SK-N-SH (cell line): ENCODE measurements at regions not wholly inside any gene's neighbourhood (a gene's known extent, or its start where the extent isn't known, plus 50 kb on each side); places are given as distances from the start of the nearest gene placed in this dataset.

Source experiments
- CTCF ChIA-PET: fragments of 300-600, 350-600 bp; formaldehyde crosslinking; extraction: SDS; loops from one replicate; lab custom pipeline; 2021; lab: Yijun Ruan, JAX
- POLR2A ChIA-PET: fragments of 350-600 bp; sonication (Branson Sonifier 250); formaldehyde crosslinking; extraction: SDS; loops from one replicate; lab custom pipeline; 2020; ENCODE audit warnings: antibody characterized with exemption, inconsistent platforms; lab: Yijun Ruan, JAX
- DNase-seq: peaks from one replicate; pipeline ENCODE4 v3.0.0; 2012
- H2AFZ ChIP-seq: fragments of 200-600 bp; sonication (generic); 2 replicates; pipeline ENCODE4 v1.8.1; 2016; ENCODE audit warnings: antibody characterized with exemption, mild to moderate bottlenecking, low read depth
- H3F3A ChIP-seq: fragments of 200-600 bp; sonication (generic); replicated peaks from 2 replicates; pipeline ENCODE3; 2016; ENCODE audit warnings: antibody characterized with exemption, mild to moderate bottlenecking; ENCODE audit not compliant: insufficient read depth
- H3K27ac ChIP-seq, 2 experiments: fragments of 200-500 bp in 1 of 2; fragments of 200-600 bp in 1 of 2; sonication (Bioruptor generic) in 1 of 2; sonication (generic), shearing (Covaris generic) in 1 of 2; 2 replicates each; pipeline versions ENCODE4 v1.5.1 to v1.6.1; 2014 to 2016; ENCODE audit warnings: low read depth in 2 of 2, inconsistent platforms in 1 of 2, low read length in 1 of 2, mild to moderate bottlenecking in 1 of 2, mixed read lengths in 1 of 2
- H3K27me3 ChIP-seq: fragments of 200-600 bp; sonication (generic), shearing (Covaris generic); 2 replicates; pipeline ENCODE4 v1.6.1; 2016; ENCODE audit warnings: mixed run types; ENCODE audit not compliant: insufficient read depth
- H3K36me3 ChIP-seq, 2 experiments: fragments of 200-500 bp in 1 of 2; fragments of 200-600 bp in 1 of 2; sonication (Bioruptor generic) in 1 of 2; sonication (generic) in 1 of 2; replicated peaks in 1 of 2; 2 replicates each; pipeline versions ENCODE3 to v1.5.1; 2014 to 2016; ENCODE audit warnings: low read length in 1 of 2, mild to moderate bottlenecking in 1 of 2; ENCODE audit not compliant: insufficient read depth in 2 of 2, control insufficient read depth in 1 of 2
- H3K4me1 ChIP-seq, 2 experiments: fragments of 200-500 bp in 1 of 2; fragments of 200-600 bp in 1 of 2; sonication (Bioruptor generic) in 1 of 2; sonication (generic), shearing (Covaris generic) in 1 of 2; 2 replicates each; pipeline versions ENCODE4 v1.5.1 to v1.6.1; 2014 to 2016; ENCODE audit warnings: low read depth in 1 of 2, low read length in 1 of 2, mixed run types in 1 of 2; ENCODE audit not compliant: insufficient read depth in 2 of 2, control insufficient read depth in 1 of 2
- H3K4me2 ChIP-seq: fragments of 200-600 bp; sonication (generic), shearing (Covaris generic); 2 replicates; pipeline ENCODE4 v1.6.1; 2017; ENCODE audit warnings: mixed run types
- H3K4me3 ChIP-seq, 2 experiments: fragments of 200-500 bp in 1 of 2; fragments of 200-600 bp in 1 of 2; sonication (Bioruptor generic) in 1 of 2; sonication (generic), shearing (Covaris generic) in 1 of 2; 2 replicates each; pipeline versions ENCODE4 v1.5.1 to v1.8.1; 2014 to 2016; ENCODE audit warnings: low read depth in 2 of 2, inconsistent platforms in 1 of 2, low read length in 1 of 2, mild to moderate bottlenecking in 1 of 2, mixed read lengths in 1 of 2, moderate library complexity in 1 of 2
- H3K79me2 ChIP-seq: fragments of 200-600 bp; sonication (generic); 2 replicates; pipeline ENCODE4 v1.8.1; 2017; ENCODE audit warnings: mild to moderate bottlenecking; ENCODE audit not compliant: insufficient read depth
- H3K9ac ChIP-seq: fragments of 200-600 bp; sonication (generic); 2 replicates; pipeline ENCODE4 v1.6.1; 2017; ENCODE audit warnings: mixed run types
- H3K9me2 ChIP-seq: fragments of 200-600 bp; sonication (generic); 2 replicates; pipeline ENCODE4 v1.6.1; 2017; ENCODE audit warnings: mixed run types
- H3K9me3 ChIP-seq: fragments of 200-600 bp; sonication (generic); 2 replicates; pipeline ENCODE4 v1.6.1; 2017; ENCODE audit warnings: mixed run types, mild to moderate bottlenecking, moderate library complexity
- H4K20me1 ChIP-seq: fragments of 200-600 bp; sonication (generic); 2 replicates; pipeline ENCODE4 v1.6.1; 2017; ENCODE audit warnings: mild to moderate bottlenecking, mixed run types; ENCODE audit not compliant: insufficient read depth
- EP300 ChIP-seq, 2 experiments: IDR thresholded peaks; 2 replicates each; pipeline versions ENCODE4 v1.4.0 to v1.6.1; 2012; ENCODE audit warnings: borderline replicate concordance in 1 of 2, low read depth in 1 of 2, low read length in 1 of 2
- EZH2phosphoT487 ChIP-seq: fragments of 200-600 bp; sonication (generic); IDR thresholded peaks from 2 replicates; pipeline ENCODE4 v1.6.1; 2017; ENCODE audit warnings: low read depth, mixed run types, mild to moderate bottlenecking, antibody characterized with exemption, moderate library complexity, borderline replicate concordance
- FOSL2 ChIP-seq: IDR thresholded peaks from 2 replicates; pipeline ENCODE4 v1.4.0; 2012; ENCODE audit warnings: low read depth, mild to moderate bottlenecking, moderate library complexity, borderline replicate concordance
- FOXJ3 ChIP-seq: sonication (generic); formaldehyde crosslinking; IDR thresholded peaks from 2 replicates; pipeline ENCODE4 v1.5.1; 2020; ENCODE audit warnings: mild to moderate bottlenecking, missing genetic modification reagents
- GATA2 ChIP-seq: sonication (generic); formaldehyde crosslinking; IDR thresholded peaks from 2 replicates; pipeline ENCODE4 v1.5.0; 2020; ENCODE audit warnings: mild to moderate bottlenecking, missing genetic modification reagents
- JUND ChIP-seq: IDR thresholded peaks from 2 replicates; pipeline ENCODE4 v1.4.0; 2012
- MEF2A ChIP-seq: IDR thresholded peaks from 2 replicates; pipeline ENCODE4 v1.4.0; 2012; ENCODE audit warnings: low read depth, borderline replicate concordance
- MXI1 ChIP-seq: IDR thresholded peaks from 2 replicates; pipeline ENCODE4 v1.6.1; 2012; ENCODE audit warnings: mild to moderate bottlenecking, low read depth, low read length, improper control_type of control experiment
- RAD21 ChIP-seq: IDR thresholded peaks from 2 replicates; pipeline ENCODE4 v1.6.1; 2012; ENCODE audit warnings: mild to moderate bottlenecking, low read length
- SMC3 ChIP-seq: IDR thresholded peaks from 2 replicates; pipeline ENCODE4 v1.6.1; 2012; ENCODE audit warnings: low read depth, low read length, improper control_type of control experiment
- TAF1 ChIP-seq: IDR thresholded peaks from 2 replicates; pipeline ENCODE4 v1.6.1; 2012; ENCODE audit warnings: low read depth, mild to moderate bottlenecking, low read length, moderate library complexity, borderline replicate concordance
- TCF12 ChIP-seq: IDR thresholded peaks from 2 replicates; pipeline ENCODE4 v1.4.0; 2012
- YY1 ChIP-seq: IDR thresholded peaks from 2 replicates; pipeline ENCODE4 v1.4.0; 2012; ENCODE audit warnings: low read depth, mild to moderate bottlenecking
- WGBS: methylation state at CpG from one replicate; pipeline ENCODE4 v1.1.6; 2017; ENCODE audit warnings: low lambda C conversion rate; 5-methylcytosine and 5-hydroxymethylcytosine counted together
- TF ChIP-seq, protein P1 (sequence below): fragments of 150-350 bp; IDR thresholded peaks from 2 replicates; pipeline ENCODE4 v1.6.1; 2016; ENCODE audit warnings: mild to moderate bottlenecking, low read depth, low read length
- TF ChIP-seq, protein P2 (sequence below): IDR thresholded peaks from 2 replicates; pipeline ENCODE4 v1.4.0; 2012; ENCODE audit warnings: low read depth, borderline replicate concordance

DNA sequence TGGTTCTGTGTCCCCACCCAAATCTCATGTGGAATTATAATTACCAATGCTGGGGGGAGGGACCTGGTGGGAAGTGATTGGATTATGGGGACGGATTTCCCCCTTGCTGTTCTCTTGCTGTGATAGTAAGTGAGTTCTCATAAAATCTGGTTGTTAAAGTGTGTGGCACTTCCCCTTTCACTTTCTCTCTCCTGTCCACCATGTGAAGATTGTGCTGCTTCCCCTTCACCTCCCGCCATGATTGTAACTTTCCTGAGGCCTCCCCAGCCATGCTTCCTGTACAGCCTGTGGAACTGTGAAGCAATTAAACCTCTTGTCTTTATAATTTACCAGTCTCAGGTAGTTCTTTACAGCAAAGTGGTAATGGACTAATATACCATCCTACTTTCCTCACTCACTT lies 289.6 kb downstream of the EFHB start:
- no peaks in the 10 kb centered on the region for H3K4me1 ChIP-seq
- H3K9me3 ChIP-seq, result no peaks in the 10 kb centered on the region; the same call in none of the 2 replicates
- TF ChIP-seq TCF12, result no peak
- TF ChIP-seq GATA2 (CRISPR knock-in tag), result no peak
- no peak for TF ChIP-seq RAD21
- no peak for TF ChIP-seq TAF1
- ChIA-PET POLR2A (no interaction called here), CTCF (no interaction called here)
- H3F3A ChIP-seq, result no peaks in the 10 kb centered on the region
- no peak overlapping the region for H3K27ac ChIP-seq
- H3K79me2 ChIP-seq, result no peaks in the 10 kb centered on the region
- no peak overlapping the region for H3K9ac ChIP-seq
- no peaks in the 10 kb centered on the region for H4K20me1 ChIP-seq
- no peaks in the 10 kb centered on the region for H3K36me3 ChIP-seq
- no peak overlapping the region for H3K4me2 ChIP-seq
- no peak overlapping the region for H2AFZ ChIP-seq
- no peaks in the 10 kb centered on the region for H3K27me3 ChIP-seq
- WGBS, result 20% methylated on average over 2 of the region's 2 CpGs
- no peaks in the 10 kb centered on the region for H3K9me2 ChIP-seq
- no peak overlapping the region for H3K4me3 ChIP-seq
- no peak for DNase-seq

DNA sequence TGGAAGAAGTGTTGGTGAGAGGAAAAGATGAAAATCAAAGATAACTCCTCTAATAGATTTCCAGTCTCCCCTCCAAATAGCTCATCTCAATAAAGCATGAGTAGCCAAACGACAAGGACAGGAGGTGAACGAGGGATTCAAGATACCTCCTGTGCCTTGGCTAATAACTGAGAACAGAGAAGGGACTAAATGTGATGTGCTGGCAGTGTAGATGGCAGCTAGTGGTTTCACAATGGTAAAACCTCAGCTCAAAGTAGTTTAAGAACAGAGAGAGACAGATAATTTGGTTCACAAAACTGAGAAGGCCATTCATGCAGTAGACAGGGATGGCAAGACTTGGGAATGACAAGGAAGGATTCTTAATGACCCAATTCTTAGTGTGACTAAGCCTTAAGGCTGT lies 292.6 kb downstream of the EFHB start:
- Histone ChIP-seq H3K9me3 (no peaks in the 10 kb centered on the region; the same call in 1 of the 2 replicates), H3K27ac (no peak overlapping the region), H3K4me2 (no peak overlapping the region), H3K4me3 (no peak overlapping the region), H3K79me2 (no peaks in the 10 kb centered on the region), H3F3A (no peaks in the 10 kb centered on the region), H4K20me1 (no peaks in the 10 kb centered on the region), H3K4me1 (no peaks in the 10 kb centered on the region), H2AFZ (no peak overlapping the region), H3K9ac (no peak overlapping the region), H3K36me3 (no peaks in the 10 kb centered on the region), H3K27me3 (no peaks in the 10 kb centered on the region), H3K9me2 (no peaks in the 10 kb centered on the region)
- TF ChIP-seq GATA2 (CRISPR knock-in tag) (no peak), YY1 (no peak), FOXJ3 (CRISPR knock-in tag) (no peak), JUND (no peak), EZH2phosphoT487 (no peak), MEF2A (no peak), EP300 (IDR thresholded peaks at IDR 0.05; ENCODE audit: borderline replicate concordance in 1 of 2, low read depth in 1 of 2, low read length in 1 of 2) (no peak), TAF1 (no peak), SMC3 (no peak), MXI1 (no peak), TCF12 (no peak), FOSL2 (no peak)
- TF ChIP-seq, protein P1, sequence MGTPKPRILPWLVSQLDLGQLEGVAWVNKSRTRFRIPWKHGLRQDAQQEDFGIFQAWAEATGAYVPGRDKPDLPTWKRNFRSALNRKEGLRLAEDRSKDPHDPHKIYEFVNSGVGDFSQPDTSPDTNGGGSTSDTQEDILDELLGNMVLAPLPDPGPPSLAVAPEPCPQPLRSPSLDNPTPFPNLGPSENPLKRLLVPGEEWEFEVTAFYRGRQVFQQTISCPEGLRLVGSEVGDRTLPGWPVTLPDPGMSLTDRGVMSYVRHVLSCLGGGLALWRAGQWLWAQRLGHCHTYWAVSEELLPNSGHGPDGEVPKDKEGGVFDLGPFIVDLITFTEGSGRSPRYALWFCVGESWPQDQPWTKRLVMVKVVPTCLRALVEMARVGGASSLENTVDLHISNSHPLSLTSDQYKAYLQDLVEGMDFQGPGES, result no peak
- TF ChIP-seq, protein P2, sequence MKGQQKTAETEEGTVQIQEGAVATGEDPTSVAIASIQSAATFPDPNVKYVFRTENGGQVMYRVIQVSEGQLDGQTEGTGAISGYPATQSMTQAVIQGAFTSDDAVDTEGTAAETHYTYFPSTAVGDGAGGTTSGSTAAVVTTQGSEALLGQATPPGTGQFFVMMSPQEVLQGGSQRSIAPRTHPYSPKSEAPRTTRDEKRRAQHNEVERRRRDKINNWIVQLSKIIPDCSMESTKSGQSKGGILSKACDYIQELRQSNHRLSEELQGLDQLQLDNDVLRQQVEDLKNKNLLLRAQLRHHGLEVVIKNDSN, result no peak
- ChIA-PET POLR2A (no interaction called here), CTCF (no interaction called here)
- no peak for DNase-seq
- 2% methylated on average over 2 of the region's 2 CpGs for WGBS
